ENCODE measurements at regions not wholly inside any gene's neighbourhood (a gene's known extent, or its start where the extent isn't known, plus 50 kb on each side); places are given as distances from the start of the nearest gene placed in this dataset.
"Not testable (repeated sequence)": the region's sequence is repeated elsewhere in the genome, so short reads cannot be mapped to it uniquely, and the experiment has no call there.

GRCh38 chr1:26626994-26627393, 68.8 kb upstream of the ARID1A start:
- no peak for DNase-seq

DNA sequence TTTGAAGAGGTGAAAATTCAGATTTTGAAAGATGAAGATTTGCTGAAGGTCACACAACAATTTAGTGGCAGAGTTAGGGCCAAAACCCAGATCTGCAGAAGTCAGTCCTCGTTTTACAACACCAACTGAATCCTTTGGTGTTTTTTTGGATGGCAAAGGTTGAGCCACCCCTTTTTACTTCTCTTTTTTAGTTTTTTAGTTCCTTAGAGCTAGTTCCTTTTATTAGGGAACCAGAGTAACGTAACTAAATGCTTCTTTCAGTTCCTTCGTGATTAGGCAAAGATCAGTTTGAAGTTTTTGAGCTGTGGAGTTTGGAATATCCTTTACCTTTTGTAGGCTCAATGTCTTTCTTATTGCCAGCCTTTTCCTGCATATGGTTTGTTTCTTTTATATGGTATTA, 67.9 kb upstream of the ARID1A start:
- DNase-seq = peak; percentile 23

DNA sequence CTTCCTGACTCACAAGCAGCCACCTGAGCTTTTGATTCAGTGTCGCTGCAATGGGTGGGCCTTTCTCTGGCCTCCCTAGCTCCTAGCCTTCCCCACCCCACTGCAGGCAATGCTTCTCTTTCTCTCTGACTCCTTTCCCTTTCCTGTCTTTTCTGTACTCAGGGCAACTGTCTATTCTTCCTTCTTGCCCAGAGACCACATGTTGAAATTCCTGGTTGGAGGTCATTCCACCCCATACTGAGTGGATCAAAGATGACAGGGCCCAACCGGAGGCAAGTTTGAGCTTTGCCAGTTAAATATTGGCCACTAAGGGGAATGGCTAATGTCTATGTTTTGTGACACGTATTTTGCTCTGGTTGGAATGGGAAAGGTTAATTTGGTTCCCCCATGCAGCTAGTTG, 65.2 kb upstream of the ARID1A start:
- DNase-seq = no peak

- not testable (repeated sequence) for DNase-seq
These were observed 60.0 kb upstream of the ARID1A start for GRCh38 chr1:26635800-26636199.

GRCh38 chr1:26645734-26646133, 50.1 kb upstream of the ARID1A start:
- DNase-seq = no peak
